Brain microvascular endothelial cell (primary cell): ENCODE measurements at regions not wholly inside any gene's neighbourhood (a gene's known extent, or its start where the extent isn't known, plus 50 kb on each side); places are given as distances from the start of the nearest gene placed in this dataset.

Experiments used
- DNase-seq: peaks from one replicate; pipeline ENCODE4 v3.0.0-alpha.2; 2020
- H3K27ac ChIP-seq: fragments of 250-450 bp; sonication (Bioruptor Pico); 2 replicates; pipeline ENCODE4 v1.5.1; 2020; ENCODE audit warnings: mild to moderate bottlenecking, moderate library complexity
- H3K27me3 ChIP-seq: fragments of 250-450 bp; sonication (Bioruptor Pico); replicated peaks from 2 replicates; pipeline ENCODE4 v1.5.1; 2020; ENCODE audit warnings: mild to moderate bottlenecking
- H3K36me3 ChIP-seq: fragments of 250-450 bp; sonication (Bioruptor Pico); replicated peaks from 2 replicates; pipeline ENCODE4 v1.5.1; 2020; ENCODE audit warnings: mild to moderate bottlenecking
- H3K4me3 ChIP-seq: 2 replicates; pipeline ENCODE4 v1.5.1; 2011; ENCODE audit warnings: low read depth, mild to moderate bottlenecking, control low read depth, low read length, moderate library complexity
- CTCF ChIP-seq: IDR thresholded peaks from 2 replicates; pipeline ENCODE4 v1.5.1; 2011; ENCODE audit warnings: low read depth, mild to moderate bottlenecking, moderate library complexity, low read length, control low read depth, inconsistent platforms; ENCODE audit errors: missing control alignments
- in situ Hi-C: cut with HindIII; loops from 2 replicates; pipeline ENCODE4 v1.10.0; 2017; ENCODE audit warnings: low sequenced_read_pairs, low pct_ligation_motif_present

- in situ Hi-C loops: no loop called here
- Histone ChIP-seq H3K27me3 (no peaks in the 10 kb centered on the region), H3K27ac (no peak overlapping the region), H3K4me3 (no peak overlapping the region), H3K36me3 (no peaks in the 10 kb centered on the region)
- no peak for DNase-seq
- no peak for TF ChIP-seq CTCF
Measured at GRCh38 chr22:25508761-25509321, 55.6 kb upstream of the GRK3 start.

GRCh38 chr22:25509374-25509791 lies 55.1 kb upstream of the GRK3 start:
- Histone ChIP-seq H3K27ac (no peak overlapping the region), H3K4me3 (no peak overlapping the region), H3K27me3 (no peaks in the 10 kb centered on the region), H3K36me3 (no peaks in the 10 kb centered on the region)
- no peak for TF ChIP-seq CTCF
- DNase-seq: no peak
- in situ Hi-C loops: no loop called here

DNA sequence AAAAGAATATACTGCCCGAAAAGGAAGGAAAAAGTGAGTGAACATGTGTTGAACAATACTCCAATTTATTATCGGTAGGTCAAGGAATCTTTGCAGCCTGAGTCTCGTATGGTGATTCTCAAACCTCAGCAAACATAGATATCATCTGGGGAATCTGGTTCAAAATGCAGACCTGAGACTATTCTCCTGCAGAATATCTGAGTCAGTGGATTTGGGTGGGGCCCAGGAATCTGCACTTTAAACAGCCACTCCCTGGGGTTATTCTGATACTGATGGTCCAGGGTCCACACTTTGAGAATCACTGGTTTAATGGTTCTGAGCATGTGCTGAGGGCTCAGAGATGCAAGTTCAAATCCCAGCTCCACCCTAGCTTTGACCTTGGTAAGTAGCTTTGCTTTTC lies 53.6 kb upstream of the GRK3 start:
- Histone ChIP-seq H3K4me3 (no peak overlapping the region), H3K27ac (no peak overlapping the region), H3K36me3 (no peaks in the 10 kb centered on the region), H3K27me3 (no peaks in the 10 kb centered on the region)
- in situ Hi-C loops: no loop called here
- no peak for DNase-seq
- TF ChIP-seq CTCF: no peak

GRCh38 chr22:25511725-25512124 lies 52.8 kb upstream of the GRK3 start:
- DNase-seq: no peak
- Histone ChIP-seq H3K36me3 (no peaks in the 10 kb centered on the region), H3K4me3 (no peak overlapping the region), H3K27me3 (no peaks in the 10 kb centered on the region), H3K27ac (no peak overlapping the region)
- TF ChIP-seq CTCF: no peak
- in situ Hi-C loops: no loop called here

- Histone ChIP-seq H3K4me3 (no peak overlapping the region), H3K36me3 (no peaks in the 10 kb centered on the region), H3K27me3 (no peaks in the 10 kb centered on the region), H3K27ac (no peak overlapping the region)
- in situ Hi-C loops: no loop called here
- no peak for DNase-seq
- no peak for TF ChIP-seq CTCF
Measured at GRCh38 chr22:25514436-25515180, 49.9 kb upstream of the GRK3 start.
